ENCODE measurements at regions not wholly inside any gene's neighbourhood (a gene's known extent, or its start where the extent isn't known, plus 50 kb on each side); places are given as distances from the start of the nearest gene placed in this dataset.

- no peaks in the 10 kb centered on the region for H3K36me3 ChIP-seq (ENCODE audit: low read depth)
- no peaks in the 10 kb centered on the region for H3K27me3 ChIP-seq (ENCODE audit: insufficient read depth, poor library complexity, severe bottlenecking)
- no peak for DNase-seq (ENCODE audit: low spot score)
- TF ChIP-seq CTCF (IDR thresholded peaks at IDR 0.05; ENCODE audit: poor library complexity, severe bottlenecking), result no peak
- H3K4me3 ChIP-seq (ENCODE audit: severe bottlenecking), result no peak overlapping the region
- no peak for ATAC-seq (ENCODE audit: low read depth)
- H3K4me1 ChIP-seq (ENCODE audit: insufficient read depth, poor library complexity, severe bottlenecking), result no peaks in the 10 kb centered on the region
- H3K9me3 ChIP-seq (ENCODE audit: severe bottlenecking), result no peaks in the 10 kb centered on the region
- no peak overlapping the region for H3K27ac ChIP-seq (ENCODE audit: poor library complexity, severe bottlenecking)
Measured at GRCh38 chr7:118478236-118478635, 253.7 kb downstream of the ANKRD7 start.

GRCh38 chr7:118478931-118479330 lies 254.4 kb downstream of the ANKRD7 start:
- Histone ChIP-seq H3K27ac (ENCODE audit: poor library complexity, severe bottlenecking) (no peak overlapping the region), H3K27me3 (ENCODE audit: insufficient read depth, poor library complexity, severe bottlenecking) (no peaks in the 10 kb centered on the region), H3K36me3 (ENCODE audit: low read depth) (no peaks in the 10 kb centered on the region), H3K4me1 (ENCODE audit: insufficient read depth, poor library complexity, severe bottlenecking) (no peaks in the 10 kb centered on the region), H3K4me3 (ENCODE audit: severe bottlenecking) (no peak overlapping the region), H3K9me3 (ENCODE audit: severe bottlenecking) (no peaks in the 10 kb centered on the region)
- TF ChIP-seq CTCF (IDR thresholded peaks at IDR 0.05; ENCODE audit: poor library complexity, severe bottlenecking), result no peak
- ATAC-seq (ENCODE audit: low read depth) (no peak), DNase-seq (ENCODE audit: low spot score) (no peak)

- H3K36me3 ChIP-seq (ENCODE audit: low read depth), result no peaks in the 10 kb centered on the region
- no peaks in the 10 kb centered on the region for H3K9me3 ChIP-seq (ENCODE audit: severe bottlenecking)
- H3K27me3 ChIP-seq (ENCODE audit: insufficient read depth, poor library complexity, severe bottlenecking), result no peaks in the 10 kb centered on the region
- ATAC-seq (ENCODE audit: low read depth) (no peak), DNase-seq (ENCODE audit: low spot score) (no peak)
- H3K4me1 ChIP-seq (ENCODE audit: insufficient read depth, poor library complexity, severe bottlenecking), result no peaks in the 10 kb centered on the region
- no peak overlapping the region for H3K4me3 ChIP-seq (ENCODE audit: severe bottlenecking)
- H3K27ac ChIP-seq (ENCODE audit: poor library complexity, severe bottlenecking), result no peak overlapping the region
- TF ChIP-seq CTCF (IDR thresholded peaks at IDR 0.05; ENCODE audit: poor library complexity, severe bottlenecking), result no peak
Measured at GRCh38 chr7:118492466-118492865, 268.0 kb downstream of the ANKRD7 start.

- no peaks in the 10 kb centered on the region for H3K27me3 ChIP-seq (ENCODE audit: insufficient read depth, poor library complexity, severe bottlenecking)
- no peak overlapping the region for H3K4me3 ChIP-seq (ENCODE audit: severe bottlenecking)
- no peak for DNase-seq (ENCODE audit: low spot score)
- H3K27ac ChIP-seq (ENCODE audit: poor library complexity, severe bottlenecking), result no peak overlapping the region
- H3K9me3 ChIP-seq (ENCODE audit: severe bottlenecking), result no peaks in the 10 kb centered on the region
- no peaks in the 10 kb centered on the region for H3K4me1 ChIP-seq (ENCODE audit: insufficient read depth, poor library complexity, severe bottlenecking)
- ATAC-seq (ENCODE audit: low read depth), result no peak
- TF ChIP-seq CTCF (IDR thresholded peaks at IDR 0.05; ENCODE audit: poor library complexity, severe bottlenecking), result no peak
- H3K36me3 ChIP-seq (ENCODE audit: low read depth), result no peaks in the 10 kb centered on the region
Measured at GRCh38 chr7:118496138-118496644, 271.7 kb downstream of the ANKRD7 start.

- DNase-seq (ENCODE audit: low spot score), result no peak
- Histone ChIP-seq H3K27me3 (ENCODE audit: insufficient read depth, poor library complexity, severe bottlenecking) (no peaks in the 10 kb centered on the region), H3K9me3 (ENCODE audit: severe bottlenecking) (no peaks in the 10 kb centered on the region), H3K27ac (ENCODE audit: poor library complexity, severe bottlenecking) (no peak overlapping the region), H3K36me3 (ENCODE audit: low read depth) (no peaks in the 10 kb centered on the region), H3K4me3 (ENCODE audit: severe bottlenecking) (no peak overlapping the region), H3K4me1 (ENCODE audit: insufficient read depth, poor library complexity, severe bottlenecking) (no peaks in the 10 kb centered on the region)
- no peak for ATAC-seq (ENCODE audit: low read depth)
- no peak for TF ChIP-seq CTCF (IDR thresholded peaks at IDR 0.05; ENCODE audit: poor library complexity, severe bottlenecking)
Measured at GRCh38 chr7:118502235-118502634, 277.7 kb downstream of the ANKRD7 start.

All from RWPE2 (cell line).